HG02981 (cell line): ENCODE measurements at regions not wholly inside any gene's neighbourhood (a gene's known extent, or its start where the extent isn't known, plus 50 kb on each side); places are given as distances from the start of the nearest gene placed in this dataset.
A peak's percentile ranks its signal among the peaks of the same experiment; 100 is the strongest.
"Not testable (repeated sequence)": the region's sequence is repeated elsewhere in the genome, so short reads cannot be mapped to it uniquely, and the experiment has no call there.

Experiments used
- ATAC-seq: cut with Tn5 transposase; IDR thresholded peaks from one replicate; pipeline ENCODE4 v1.9.1; 2021; ENCODE audit warnings: mild to moderate bottlenecking, moderate library complexity; ENCODE audit not compliant: unreplicated experiment

GRCh38 chr10:11668847-11669610, 57.6 kb upstream of the USP6NL start:
- ATAC-seq = no peak

GRCh38 chr10:11667756-11668155, 56.3 kb upstream of the USP6NL start:
- ATAC-seq = no peak

- peak; percentile 67 for ATAC-seq
These were observed 52.5 kb upstream of the USP6NL start for GRCh38 chr10:11663763-11664555.

GRCh38 chr10:11663126-11663515, 51.7 kb upstream of the USP6NL start:
- not testable (repeated sequence) for ATAC-seq

GRCh38 chr10:11661441-11661840, 50.0 kb upstream of the USP6NL start:
- no peak for ATAC-seq
